ENCODE measurements at regions not wholly inside any gene's neighbourhood (a gene's known extent, or its start where the extent isn't known, plus 50 kb on each side); places are given as distances from the start of the nearest gene placed in this dataset.

DNA sequence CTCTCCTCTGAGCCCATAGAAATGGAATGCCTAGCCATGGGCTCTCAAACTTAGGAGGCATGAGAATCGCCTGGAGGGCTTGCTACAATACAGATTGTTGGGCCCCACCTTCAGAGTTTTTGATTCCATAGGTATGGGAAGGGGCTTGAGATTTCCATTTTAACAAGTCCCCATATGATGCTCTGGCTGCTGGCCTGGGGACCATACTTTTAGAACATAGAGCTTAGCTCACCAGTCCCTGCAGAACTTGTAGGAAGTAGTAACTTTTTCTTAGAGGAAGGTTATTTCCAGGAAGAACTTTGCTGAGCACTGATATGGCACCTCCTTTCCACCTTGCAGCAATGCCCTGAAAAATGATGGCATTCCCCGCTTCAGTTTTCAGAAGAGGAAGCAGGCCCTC, 177.0 kb upstream of the ZMIZ1 start:
- TF ChIP-seq POLR2A (IDR thresholded peaks at IDR 0.05) (no peak), EP300 (IDR thresholded peaks at IDR 0.05) (no peak)
- TF ChIP-seq, protein P1, sequence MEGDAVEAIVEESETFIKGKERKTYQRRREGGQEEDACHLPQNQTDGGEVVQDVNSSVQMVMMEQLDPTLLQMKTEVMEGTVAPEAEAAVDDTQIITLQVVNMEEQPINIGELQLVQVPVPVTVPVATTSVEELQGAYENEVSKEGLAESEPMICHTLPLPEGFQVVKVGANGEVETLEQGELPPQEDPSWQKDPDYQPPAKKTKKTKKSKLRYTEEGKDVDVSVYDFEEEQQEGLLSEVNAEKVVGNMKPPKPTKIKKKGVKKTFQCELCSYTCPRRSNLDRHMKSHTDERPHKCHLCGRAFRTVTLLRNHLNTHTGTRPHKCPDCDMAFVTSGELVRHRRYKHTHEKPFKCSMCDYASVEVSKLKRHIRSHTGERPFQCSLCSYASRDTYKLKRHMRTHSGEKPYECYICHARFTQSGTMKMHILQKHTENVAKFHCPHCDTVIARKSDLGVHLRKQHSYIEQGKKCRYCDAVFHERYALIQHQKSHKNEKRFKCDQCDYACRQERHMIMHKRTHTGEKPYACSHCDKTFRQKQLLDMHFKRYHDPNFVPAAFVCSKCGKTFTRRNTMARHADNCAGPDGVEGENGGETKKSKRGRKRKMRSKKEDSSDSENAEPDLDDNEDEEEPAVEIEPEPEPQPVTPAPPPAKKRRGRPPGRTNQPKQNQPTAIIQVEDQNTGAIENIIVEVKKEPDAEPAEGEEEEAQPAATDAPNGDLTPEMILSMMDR (IDR thresholded peaks at IDR 0.05), result no peak
- no peaks in the 10 kb centered on the region for H3K9me3 ChIP-seq
- H3K4me3 ChIP-seq, result no peak overlapping the region
- no peaks in the 10 kb centered on the region for H3K4me1 ChIP-seq
- WGBS, 2 donors, result 96 to 100% methylated on average over 2 of the region's 2 CpGs
- H3K27me3 ChIP-seq, result no peaks in the 10 kb centered on the region
- no peak for DNase-seq (ENCODE audit: low spot score in 2 of 2)
- no peaks in the 10 kb centered on the region for H3K36me3 ChIP-seq
- H3K27ac ChIP-seq, result no peak overlapping the region

DNA sequence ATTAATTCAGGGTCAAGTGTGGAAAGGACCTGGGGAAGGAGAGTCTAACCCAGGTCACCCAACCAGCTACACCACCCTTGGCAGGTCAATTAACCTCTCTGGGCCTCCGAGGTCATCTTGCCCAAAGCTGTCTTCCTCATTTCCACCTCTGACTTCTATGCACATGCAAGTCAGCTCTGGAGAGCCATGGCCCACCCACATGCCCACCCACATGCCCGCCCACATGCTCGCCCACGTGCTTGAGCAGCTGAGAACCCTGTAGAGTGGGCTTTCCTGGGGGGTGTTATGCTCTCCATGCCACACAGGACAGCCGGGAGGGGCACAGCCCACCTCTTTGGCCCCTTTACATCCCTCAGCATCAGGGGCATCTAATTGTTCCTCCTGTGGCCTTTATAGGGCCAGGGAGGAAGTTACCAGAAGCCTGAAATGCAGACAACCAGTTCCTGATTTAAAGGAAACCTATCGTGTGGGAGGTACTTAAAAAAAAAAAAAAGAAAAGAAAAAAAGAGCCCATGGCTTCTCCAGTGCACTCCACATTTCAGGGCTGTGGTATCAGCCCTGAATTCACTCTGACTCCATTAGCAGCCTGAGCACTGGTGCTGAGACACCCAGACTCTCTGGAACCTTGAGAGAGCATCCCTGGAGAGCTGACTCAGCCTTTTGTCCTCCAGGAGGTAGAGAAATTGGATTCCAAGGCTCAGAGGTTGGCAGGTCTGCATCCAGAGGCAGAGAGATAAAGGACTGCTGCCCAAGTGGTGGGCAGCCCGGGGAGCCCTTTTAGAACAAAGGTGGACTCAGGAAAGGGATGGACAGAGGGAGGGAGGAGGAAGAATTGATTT, 176.2 kb upstream of the ZMIZ1 start:
- DNase-seq (ENCODE audit: low spot score in 2 of 2), result no peak
- no peak for TF ChIP-seq EP300 (IDR thresholded peaks at IDR 0.05)
- TF ChIP-seq, protein P1 (IDR thresholded peaks at IDR 0.05), result no peak
- TF ChIP-seq POLR2A (IDR thresholded peaks at IDR 0.05), result no peak
- Histone ChIP-seq H3K4me3 (no peak overlapping the region), H3K36me3 (no peaks in the 10 kb centered on the region), H3K9me3 (no peaks in the 10 kb centered on the region), H3K27me3 (no peaks in the 10 kb centered on the region), H3K27ac (no peak overlapping the region), H3K4me1 (no peaks in the 10 kb centered on the region)
- 74 to 80% methylated on average over 7 of the region's 7 CpGs for whole genome bisulfite sequencing, 2 donors

DNA sequence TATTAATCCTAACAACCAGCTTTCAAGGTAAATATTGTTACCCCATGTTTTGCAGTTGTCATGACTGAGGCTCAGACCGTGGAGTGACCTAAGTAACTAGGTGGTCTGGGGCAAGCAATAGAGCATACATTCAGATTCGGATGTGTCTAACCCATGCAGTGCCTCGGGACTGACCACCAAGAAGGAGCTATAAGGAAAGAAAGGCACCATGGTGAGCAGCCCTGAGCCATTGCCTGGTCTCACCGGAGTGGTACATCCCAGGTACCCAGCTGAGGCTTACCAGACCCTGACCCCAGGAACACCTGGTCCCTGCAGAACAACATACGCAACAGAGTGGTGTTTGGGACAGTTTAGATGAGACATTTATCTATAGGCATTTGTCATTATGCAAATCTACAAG, 175.5 kb upstream of the ZMIZ1 start:
- Histone ChIP-seq H3K36me3 (no peaks in the 10 kb centered on the region), H3K27ac (no peak overlapping the region), H3K27me3 (no peaks in the 10 kb centered on the region), H3K4me1 (no peaks in the 10 kb centered on the region), H3K9me3 (no peaks in the 10 kb centered on the region), H3K4me3 (no peak overlapping the region)
- DNase-seq (ENCODE audit: low spot score in 2 of 2), result no peak
- TF ChIP-seq EP300 (IDR thresholded peaks at IDR 0.05) (no peak), POLR2A (IDR thresholded peaks at IDR 0.05) (no peak)
- TF ChIP-seq, protein P1 (IDR thresholded peaks at IDR 0.05), result no peak
- WGBS, 2 donors, result 62 to 90% methylated on average over 5 of the region's 5 CpGs

DNA sequence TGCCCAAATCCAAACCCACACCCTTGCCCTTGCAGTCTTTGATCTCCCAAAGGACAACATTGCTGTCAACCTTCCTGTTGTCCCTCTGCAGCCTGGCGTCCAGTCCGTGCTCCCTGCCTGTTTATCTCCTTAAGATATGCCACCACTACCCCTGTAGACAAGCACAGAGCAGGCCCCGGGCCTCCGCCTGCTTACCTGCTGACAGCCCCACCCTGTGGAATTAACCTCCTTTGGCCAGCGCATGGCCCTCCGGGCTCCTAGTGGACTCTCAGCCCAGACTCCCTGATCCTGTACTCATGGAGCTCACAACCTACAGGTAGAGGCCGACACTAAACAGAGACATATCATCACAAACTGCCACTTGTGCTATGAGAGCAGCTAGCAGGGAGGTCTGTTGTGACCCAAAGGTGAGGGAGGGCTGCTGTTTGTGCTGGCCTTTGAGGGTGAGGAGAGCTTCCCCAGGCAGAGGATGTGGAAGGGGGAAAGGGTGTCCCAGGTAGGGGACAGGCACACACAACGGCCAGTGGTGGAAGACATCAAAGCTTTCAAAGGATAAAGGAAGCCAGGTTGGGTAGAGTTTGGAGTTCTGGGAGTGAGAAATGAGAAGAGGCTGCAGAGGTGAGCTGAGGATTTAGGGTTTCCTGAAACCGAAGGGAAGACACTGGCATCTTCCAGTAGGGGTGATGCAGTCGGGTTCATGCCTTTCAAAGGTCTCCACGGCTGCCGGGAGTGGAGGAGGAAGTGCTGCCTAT, 174.5 kb upstream of the ZMIZ1 start:
- TF ChIP-seq EP300 (IDR thresholded peaks at IDR 0.05), result no peak
- TF ChIP-seq, protein P1 (IDR thresholded peaks at IDR 0.05), result no peak
- TF ChIP-seq POLR2A (IDR thresholded peaks at IDR 0.05), result no peak
- Histone ChIP-seq H3K27ac (no peak overlapping the region), H3K4me3 (no peak overlapping the region), H3K27me3 (no peaks in the 10 kb centered on the region), H3K9me3 (no peaks in the 10 kb centered on the region), H3K36me3 (no peaks in the 10 kb centered on the region), H3K4me1 (peaks cover 0 to 4% (median 0%) of the 10 kb centered on the region in 4 donors)
- WGBS, 2 donors, result 88 to 93% methylated on average over 11 to 12 of the region's 12 CpGs
- DNase-seq (ENCODE audit: low spot score in 2 of 2), result no peak

DNA sequence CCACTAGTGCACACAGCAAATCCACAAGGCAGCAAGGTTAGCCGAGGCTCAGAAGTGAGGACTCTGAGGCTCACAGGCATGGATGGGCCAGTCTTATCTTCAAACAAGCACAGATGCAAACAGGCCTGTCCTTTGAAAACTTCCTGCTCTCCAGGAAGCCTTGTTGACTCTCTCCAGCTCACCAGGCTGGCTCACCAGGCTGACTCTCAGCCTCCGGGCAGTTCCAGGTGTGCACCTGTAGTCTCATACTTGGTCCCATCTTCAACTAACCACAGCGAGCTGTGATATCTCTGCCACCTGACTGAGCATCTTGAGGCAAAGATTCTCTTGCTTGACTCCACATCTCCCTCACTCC, 173.9 kb upstream of the ZMIZ1 start:
- no peak for DNase-seq (ENCODE audit: low spot score in 2 of 2)
- WGBS, 2 donors, result 95 to 97% methylated on average over 3 of the region's 3 CpGs
- Histone ChIP-seq H3K4me3 (no peak overlapping the region), H3K4me1 (peaks cover 0 to 9% (median 0%) of the 10 kb centered on the region in 4 donors), H3K9me3 (no peaks in the 10 kb centered on the region), H3K27me3 (no peaks in the 10 kb centered on the region), H3K36me3 (no peaks in the 10 kb centered on the region), H3K27ac (no peak overlapping the region)
- TF ChIP-seq POLR2A (IDR thresholded peaks at IDR 0.05), result no peak
- TF ChIP-seq EP300 (IDR thresholded peaks at IDR 0.05), result no peak
- TF ChIP-seq, protein P1 (IDR thresholded peaks at IDR 0.05), result no peak

Measured in tibial nerve (tissue), 4 donors.